NB4 (cell line): ENCODE measurements at regions not wholly inside any gene's neighbourhood (a gene's known extent, or its start where the extent isn't known, plus 50 kb on each side); places are given as distances from the start of the nearest gene placed in this dataset.

Experiments used
- DNase-seq: peaks from one replicate; pipeline ENCODE4 v3.0.0; 2010; ENCODE audit warnings: low read depth
- H3K4me3 ChIP-seq: one replicate; pipeline ENCODE4 v1.5.1; 2011; ENCODE audit warnings: mild to moderate bottlenecking, low read depth, low read length, moderate library complexity
- MYC ChIP-seq: IDR thresholded peaks from 2 replicates; pipeline ENCODE4 v1.6.1; 2011; ENCODE audit warnings: low read depth, low read length
- POLR2A ChIP-seq: IDR thresholded peaks from 2 replicates; pipeline ENCODE4 v1.6.1; 2011; ENCODE audit warnings: mild to moderate bottlenecking; ENCODE audit not compliant: insufficient read length; ENCODE audit errors: extremely low read depth
- TF ChIP-seq, protein P1 (sequence below): IDR thresholded peaks from one replicate; pipeline ENCODE4 v1.5.1; 2012; ENCODE audit warnings: low read depth, low read length
- TF ChIP-seq, protein P2 (sequence below): IDR thresholded peaks from 2 replicates; pipeline ENCODE4 v1.6.1; 2011; ENCODE audit warnings: low read depth, low read length

DNA sequence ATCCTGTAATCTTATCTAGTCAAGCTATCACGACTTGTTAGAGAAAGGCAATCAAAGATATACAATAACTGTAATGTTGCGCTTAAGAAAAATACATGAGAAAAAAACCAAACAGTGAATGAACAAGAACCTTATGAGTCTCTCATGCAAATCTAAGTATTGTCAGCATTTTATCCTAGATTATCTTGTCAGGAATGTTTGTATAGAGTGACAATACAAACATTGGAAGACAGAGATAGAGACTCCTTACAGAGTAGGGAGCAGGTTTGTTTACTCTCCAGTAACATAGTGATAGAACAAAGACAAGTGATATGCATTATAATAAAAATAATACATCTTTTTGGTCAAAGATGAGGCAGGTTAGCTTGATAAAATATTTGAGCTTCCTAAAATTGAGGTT lies 444.8 kb downstream of the SLITRK5 start:
- no peak for TF ChIP-seq MYC
- TF ChIP-seq, protein P1, sequence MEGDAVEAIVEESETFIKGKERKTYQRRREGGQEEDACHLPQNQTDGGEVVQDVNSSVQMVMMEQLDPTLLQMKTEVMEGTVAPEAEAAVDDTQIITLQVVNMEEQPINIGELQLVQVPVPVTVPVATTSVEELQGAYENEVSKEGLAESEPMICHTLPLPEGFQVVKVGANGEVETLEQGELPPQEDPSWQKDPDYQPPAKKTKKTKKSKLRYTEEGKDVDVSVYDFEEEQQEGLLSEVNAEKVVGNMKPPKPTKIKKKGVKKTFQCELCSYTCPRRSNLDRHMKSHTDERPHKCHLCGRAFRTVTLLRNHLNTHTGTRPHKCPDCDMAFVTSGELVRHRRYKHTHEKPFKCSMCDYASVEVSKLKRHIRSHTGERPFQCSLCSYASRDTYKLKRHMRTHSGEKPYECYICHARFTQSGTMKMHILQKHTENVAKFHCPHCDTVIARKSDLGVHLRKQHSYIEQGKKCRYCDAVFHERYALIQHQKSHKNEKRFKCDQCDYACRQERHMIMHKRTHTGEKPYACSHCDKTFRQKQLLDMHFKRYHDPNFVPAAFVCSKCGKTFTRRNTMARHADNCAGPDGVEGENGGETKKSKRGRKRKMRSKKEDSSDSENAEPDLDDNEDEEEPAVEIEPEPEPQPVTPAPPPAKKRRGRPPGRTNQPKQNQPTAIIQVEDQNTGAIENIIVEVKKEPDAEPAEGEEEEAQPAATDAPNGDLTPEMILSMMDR: no peak
- TF ChIP-seq POLR2A: no peak
- TF ChIP-seq, protein P2, sequence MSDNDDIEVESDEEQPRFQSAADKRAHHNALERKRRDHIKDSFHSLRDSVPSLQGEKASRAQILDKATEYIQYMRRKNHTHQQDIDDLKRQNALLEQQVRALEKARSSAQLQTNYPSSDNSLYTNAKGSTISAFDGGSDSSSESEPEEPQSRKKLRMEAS: no peak
- no peak overlapping the region for H3K4me3 ChIP-seq
- no peak for DNase-seq

DNA sequence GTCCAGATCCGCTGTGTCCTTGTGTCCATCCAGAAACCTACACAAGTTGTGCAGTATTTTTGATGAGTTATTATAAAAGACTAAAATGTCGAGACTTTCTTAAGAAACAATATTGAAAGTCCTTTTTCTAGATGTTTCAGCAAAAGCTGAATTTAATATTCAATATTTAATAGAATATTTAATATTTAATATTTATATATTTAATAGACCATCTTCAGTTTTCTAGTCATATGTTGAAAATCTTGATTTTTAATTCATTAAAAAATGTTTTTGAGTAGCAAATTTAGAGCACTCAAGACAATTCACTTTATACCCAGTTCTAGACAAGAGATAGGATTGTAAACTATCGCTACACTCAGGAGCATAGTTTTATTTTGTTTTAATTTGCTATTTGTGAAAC lies 447.8 kb downstream of the SLITRK5 start:
- TF ChIP-seq POLR2A (no peak), MYC (no peak)
- TF ChIP-seq, protein P2: no peak
- TF ChIP-seq, protein P1: no peak

DNA sequence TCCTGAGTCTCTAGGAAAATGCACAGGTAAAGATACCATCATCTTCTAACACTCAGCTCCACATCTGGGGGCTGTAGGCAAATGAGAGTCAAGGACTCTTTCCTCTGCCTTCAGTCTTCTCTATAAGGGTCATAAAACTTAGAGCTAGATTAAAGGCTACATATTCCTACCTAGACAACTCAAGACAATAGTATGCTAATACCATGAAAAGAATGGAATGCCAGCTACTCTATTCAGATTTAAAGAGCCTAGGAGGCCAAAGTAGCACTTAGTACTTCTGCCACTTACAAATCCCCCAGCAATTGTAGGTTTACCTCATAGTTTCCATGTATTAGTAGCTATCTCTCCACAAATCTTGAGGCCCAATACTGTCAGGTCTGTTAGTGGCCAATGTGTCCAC lies 453.0 kb downstream of the SLITRK5 start:
- no peak overlapping the region for H3K4me3 ChIP-seq
- no peak for TF ChIP-seq POLR2A
- TF ChIP-seq MYC: no peak
- TF ChIP-seq, protein P1: no peak
- TF ChIP-seq, protein P2: no peak

More for the DNA sequence above, 447.8 kb downstream of the SLITRK5 start:
- H3K4me3 ChIP-seq: no peak overlapping the region
- no peak for DNase-seq

DNA sequence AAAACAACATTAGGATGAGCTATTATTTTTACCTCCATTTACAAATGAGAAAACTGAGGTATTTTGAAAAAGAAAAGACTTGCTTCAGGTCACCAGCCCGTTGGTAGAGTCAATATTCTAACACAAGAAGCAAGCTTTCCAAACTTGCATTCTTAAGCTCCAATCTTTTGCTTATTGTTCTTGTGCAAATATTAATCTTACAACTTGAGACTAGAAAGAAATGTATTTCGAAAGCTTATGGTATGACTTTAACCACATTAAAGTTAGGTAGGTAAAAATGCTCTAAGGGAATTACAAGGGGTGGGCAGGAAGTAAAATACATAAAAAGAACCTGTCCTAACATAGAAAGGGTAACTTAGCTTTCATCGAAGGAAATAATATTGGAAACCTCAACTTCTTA lies 453.9 kb downstream of the SLITRK5 start:
- no peak overlapping the region for H3K4me3 ChIP-seq
- DNase-seq: no peak
- TF ChIP-seq POLR2A (no peak), MYC (no peak)
- TF ChIP-seq, protein P2: no peak

More for the DNA sequence above, 453.0 kb downstream of the SLITRK5 start:
- no peak for DNase-seq

DNA sequence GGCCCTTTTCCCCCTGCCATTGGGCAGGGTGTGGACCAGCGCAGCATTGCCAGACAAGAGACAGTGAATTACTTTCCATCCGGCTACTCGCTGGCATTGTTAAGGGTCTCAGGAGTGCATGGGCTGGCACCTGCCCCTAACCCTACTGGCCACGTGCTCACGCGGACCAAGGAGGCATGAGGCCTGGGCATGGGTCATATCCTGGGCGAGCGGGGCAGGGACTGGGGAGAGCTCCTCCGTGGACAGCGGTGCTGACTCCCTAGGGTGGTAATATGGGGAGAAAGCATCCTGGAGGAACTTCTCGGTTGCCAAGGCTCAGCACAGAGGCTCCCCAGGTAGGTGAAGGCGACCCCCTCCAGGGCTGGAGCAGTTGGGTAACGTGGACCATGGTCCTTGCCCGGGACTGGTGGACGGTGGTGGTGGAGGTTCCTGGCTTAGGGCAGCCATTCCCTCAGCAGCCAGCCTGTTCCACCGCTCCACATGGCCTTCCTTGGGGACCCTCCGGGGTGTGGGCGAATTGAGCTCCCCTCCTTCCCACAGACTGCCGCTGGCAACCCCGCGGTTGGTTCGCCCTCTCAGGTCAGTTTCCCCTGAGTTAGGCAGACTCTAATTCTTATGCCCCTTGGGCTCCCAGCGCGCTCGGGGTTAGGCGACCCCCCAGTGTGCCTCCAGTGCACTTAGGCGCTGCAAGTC lies 465.1 kb downstream of the SLITRK5 start:
- H3K4me3 ChIP-seq: no peak overlapping the region
- TF ChIP-seq MYC (no peak), POLR2A (no peak)
- TF ChIP-seq, protein P1: no peak
- TF ChIP-seq, protein P2: no peak
- DNase-seq: no peak

DNA sequence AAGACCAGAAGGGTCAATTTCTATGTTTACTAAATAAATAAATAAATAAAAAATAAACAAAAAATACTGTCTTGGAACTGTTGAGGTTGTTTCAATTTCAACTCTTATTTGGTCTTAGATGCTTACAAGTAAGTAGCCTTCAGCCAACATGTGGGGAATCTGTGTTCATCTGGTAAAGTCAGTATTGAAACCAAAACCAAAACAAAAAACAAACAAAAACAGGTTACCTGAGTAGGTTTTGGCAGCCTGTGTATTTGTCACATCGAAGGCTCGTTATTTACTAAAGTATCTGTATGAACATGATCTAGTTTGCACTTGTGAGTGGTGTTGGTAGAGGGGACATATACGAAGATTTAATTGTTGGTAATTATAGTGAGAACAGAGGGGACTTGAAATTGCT lies 471.5 kb downstream of the SLITRK5 start:
- H3K4me3 ChIP-seq: no peak overlapping the region
- no peak for DNase-seq
- TF ChIP-seq POLR2A (no peak), MYC (no peak)
- TF ChIP-seq, protein P1: no peak
- TF ChIP-seq, protein P2: no peak
